Liver (tissue), 3 donors: ENCODE measurements at regions not wholly inside any gene's neighbourhood (a gene's known extent, or its start where the extent isn't known, plus 50 kb on each side); places are given as distances from the start of the nearest gene placed in this dataset.

ENCODE experiments used
- ATF3 ChIP-seq: IDR thresholded peaks from 2 replicates; pipeline ENCODE4 v1.6.1; 2016; ENCODE audit warnings: antibody characterized with exemption
- CTCF ChIP-seq: fragments of 150-350 bp; IDR thresholded peaks from 2 replicates; pipeline ENCODE4 v1.5.1; 2017; ENCODE audit warnings: improper control_type of control experiment, low read depth, low read length; ENCODE audit not compliant: missing input control
- EGR1 ChIP-seq, 2 donors: IDR thresholded peaks; 2 replicates each; pipeline ENCODE4 v1.6.1; 2016 to 2018; ENCODE audit warnings: antibody characterized with exemption in 2 of 2, low read depth in 2 of 2
- FOXA1 ChIP-seq: IDR thresholded peaks from 2 replicates; pipeline ENCODE4 v1.6.1; 2016; ENCODE audit warnings: antibody characterized with exemption
- GABPA ChIP-seq, 2 donors: IDR thresholded peaks in 1 of 2; conservative IDR thresholded peaks in 1 of 2; 2 replicates each; pipeline ENCODE4 v1.6.1; 2016; ENCODE audit warnings: antibody characterized with exemption in 2 of 2, mild to moderate bottlenecking in 1 of 2, moderate library complexity in 1 of 2
- JUND ChIP-seq, 2 donors: IDR thresholded peaks; 2 replicates each; pipeline ENCODE4 v1.6.1; 2016; ENCODE audit warnings: antibody characterized with exemption in 2 of 2
- MAX ChIP-seq: IDR thresholded peaks from 2 replicates; pipeline ENCODE4 v1.6.1; 2016; ENCODE audit warnings: antibody characterized with exemption
- NR2F2 ChIP-seq: IDR thresholded peaks from 2 replicates; pipeline ENCODE4 v1.6.1; 2016; ENCODE audit warnings: antibody characterized with exemption
- RAD21 ChIP-seq, 2 donors: IDR thresholded peaks; 2 replicates each; pipeline ENCODE4 v1.6.1; 2016; ENCODE audit warnings: antibody characterized with exemption in 2 of 2, mild to moderate bottlenecking in 2 of 2
- REST ChIP-seq: IDR thresholded peaks from 2 replicates; pipeline ENCODE4 v1.6.1; 2016; ENCODE audit warnings: antibody characterized with exemption, mild to moderate bottlenecking
- RXRA ChIP-seq, 2 donors: IDR thresholded peaks; 2 replicates each; pipeline ENCODE4 v1.6.1; 2017 to 2018; ENCODE audit warnings: antibody characterized with exemption in 2 of 2, mild to moderate bottlenecking in 1 of 2
- SP1 ChIP-seq: IDR thresholded peaks from 2 replicates; pipeline ENCODE4 v1.6.1; 2018; ENCODE audit warnings: antibody characterized with exemption, mild to moderate bottlenecking
- TAF1 ChIP-seq: conservative IDR thresholded peaks from 2 replicates; pipeline ENCODE4 v1.6.1; 2016; ENCODE audit warnings: antibody characterized with exemption, mild to moderate bottlenecking
- YY1 ChIP-seq: IDR thresholded peaks from 2 replicates; pipeline ENCODE4 v1.6.1; 2016; ENCODE audit warnings: antibody characterized with exemption, mild to moderate bottlenecking
- donor health status: healthy.
- donor health status: healthy.

GRCh38 chr3:118472586-118472985 is 562.1 kb downstream of the IGSF11 start:
- TF ChIP-seq MAX (no peak), CTCF (no peak), TAF1 (no peak), EGR1 (IDR thresholded peaks at IDR 0.05; ENCODE audit: low read depth in 2 of 2) (no peak), YY1 (no peak), SP1 (no peak), RAD21 (IDR thresholded peaks at IDR 0.05) (no peak), JUND (IDR thresholded peaks at IDR 0.05) (no peak), RXRA (IDR thresholded peaks at IDR 0.05) (no peak), FOXA1 (no peak), REST (no peak), ATF3 (no peak), NR2F2 (no peak), GABPA (IDR thresholded peaks at IDR 0.05 in 1 of 2, conservative IDR thresholded peaks at IDR 0.05 in 1 of 2) (no peak)
